PC-9 (cell line): ENCODE measurements at regions not wholly inside any gene's neighbourhood (a gene's known extent, or its start where the extent isn't known, plus 50 kb on each side); places are given as distances from the start of the nearest gene placed in this dataset.

Experiments
- BruUV-seq: library from RNA; stranded (reverse); fragments of 400-500 nt; replicated peaks from 2 replicates; lab custom pipeline; 2021; lab: Mats Ljungman, UMichigan
- CTCF ChIA-PET: fragments of 300-600 bp; sonication (Branson Sonifier 250); formaldehyde crosslinking; loops from one replicate; lab custom pipeline; 2022; ENCODE audit warnings: antibody characterized with exemption; lab: Charles Lee
- POLR2A ChIA-PET: fragments of 300-600 bp; sonication (Branson Sonifier 250); formaldehyde crosslinking; loops from one replicate; lab custom pipeline; 2022; ENCODE audit warnings: antibody characterized with exemption; ENCODE audit not compliant: unreplicated experiment; lab: Charles Lee
- DNase-seq, 2 experiments: peaks; one replicate each; pipeline versions ENCODE4 v3.0.0 to v3.0.0-alpha.2; 2015 to 2022; ENCODE audit warnings: mixed read lengths in 1 of 2
- H2AFZ ChIP-seq: fragments of 200-600 bp; sonication (generic); 2 replicates; pipeline ENCODE4 v1.8.1; 2017; ENCODE audit warnings: antibody characterized with exemption
- H3F3A ChIP-seq: fragments of 200-600 bp; sonication (generic); 2 replicates; pipeline ENCODE4 v1.8.1; 2017; ENCODE audit warnings: antibody characterized with exemption, mild to moderate bottlenecking, low read depth; ENCODE audit not compliant: insufficient read depth
- H3K27ac ChIP-seq: fragments of 200-600 bp; sonication (generic); 2 replicates; pipeline ENCODE4 v1.6.1; 2016; ENCODE audit warnings: mixed run types
- H3K27me3 ChIP-seq: fragments of 200-600 bp; sonication (generic); 2 replicates; pipeline ENCODE4 v1.6.1; 2016; ENCODE audit warnings: low read depth, mixed run types; ENCODE audit not compliant: insufficient read depth
- H3K36me3 ChIP-seq: fragments of 200-600 bp; sonication (generic); 2 replicates; pipeline ENCODE4 v1.6.1; 2016; ENCODE audit warnings: low read depth, mixed run types
- H3K4me1 ChIP-seq: fragments of 200-600 bp; sonication (generic); replicated peaks from 2 replicates; pipeline ENCODE4 v1.6.1; 2016; ENCODE audit warnings: mixed run types; ENCODE audit not compliant: insufficient read depth
- H3K4me2 ChIP-seq: fragments of 200-600 bp; sonication (generic); 2 replicates; pipeline ENCODE4 v1.6.1; 2017; ENCODE audit warnings: mixed run types
- H3K4me3 ChIP-seq: fragments of 200-600 bp; sonication (generic); 2 replicates; pipeline ENCODE4 v1.6.1; 2016; ENCODE audit warnings: mixed run types
- H3K79me2 ChIP-seq: fragments of 200-600 bp; sonication (generic); 2 replicates; pipeline ENCODE4 v1.6.1; 2017; ENCODE audit warnings: low read depth, mixed run types
- H3K9me2 ChIP-seq: fragments of 200-600 bp; sonication (generic); 2 replicates; pipeline ENCODE4 v1.8.1; 2017; ENCODE audit warnings: mild to moderate bottlenecking; ENCODE audit not compliant: insufficient read depth
- H3K9me3 ChIP-seq: fragments of 200-600 bp; sonication (generic); 2 replicates; pipeline ENCODE4 v1.8.1; 2016; ENCODE audit warnings: low read depth; ENCODE audit not compliant: insufficient read depth
- H4K20me1 ChIP-seq: fragments of 200-600 bp; sonication (generic); 2 replicates; pipeline ENCODE4 v1.8.1; 2017; ENCODE audit not compliant: insufficient read depth
- EZH2 ChIP-seq: fragments of 200-600 bp; sonication (generic); IDR thresholded peaks from 2 replicates; pipeline ENCODE4 v1.8.0; 2017; ENCODE audit warnings: antibody characterized with exemption, low read depth
- intact Hi-C: fragments of 100-400 bp; cut with micrococcal nuclease; formaldehyde crosslinking; loops from one replicate; pipeline ENCODE4 v1.10.0; 2022; ENCODE audit not compliant: unreplicated experiment
- TF ChIP-seq, protein P1 (sequence below): fragments of 200-600 bp; sonication (generic); conservative IDR thresholded peaks from 2 replicates; pipeline ENCODE4 v1.6.1; 2017; ENCODE audit warnings: mixed run types, antibody characterized with exemption, mild to moderate bottlenecking, moderate library complexity

DNA sequence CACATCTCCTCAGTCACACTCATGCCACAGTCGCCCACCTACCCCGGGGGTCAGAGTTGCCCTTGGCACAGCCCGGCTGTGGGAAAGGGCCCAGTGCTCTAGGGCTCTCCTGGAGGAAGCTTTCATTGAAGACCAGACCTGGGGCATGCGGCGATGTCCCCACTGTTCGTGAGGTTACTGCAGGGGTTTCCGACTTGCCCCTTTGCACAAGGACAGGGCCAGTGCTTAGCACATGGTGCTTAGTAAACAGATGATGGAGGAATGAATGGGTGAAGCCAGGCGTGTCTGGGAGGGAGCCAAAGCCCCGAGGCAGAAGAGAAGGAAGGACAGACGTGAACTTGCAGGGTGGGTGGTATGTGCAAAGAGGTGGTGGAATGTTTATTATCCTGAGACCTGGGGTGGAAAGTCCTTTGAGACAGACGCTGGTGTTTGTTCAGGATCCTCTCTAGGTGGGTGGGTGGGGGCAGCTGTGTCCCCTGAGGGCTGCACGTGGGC lies 205.9 kb upstream of the ARL4C start:
- Histone ChIP-seq H3K36me3 (no peaks in the 10 kb centered on the region), H3K27ac (no peak overlapping the region), H3F3A (no peaks in the 10 kb centered on the region), H3K9me2 (no peaks in the 10 kb centered on the region), H4K20me1 (no peaks in the 10 kb centered on the region), H3K4me2 (0 out of 2 replicates have a peak overlapping the region, but pooled peaks have one; percentile 1), H2AFZ (no peak overlapping the region), H3K27me3 (no peaks in the 10 kb centered on the region), H3K79me2 (no peaks in the 10 kb centered on the region), H3K4me3 (no peak overlapping the region), H3K4me1 (peaks cover 14% of the 10 kb centered on the region), H3K9me3 (peaks cover 6% of the 10 kb centered on the region)
- ChIA-PET CTCF (interaction anchor here (0.6 kb wide), 1 partner anchor 136 kb away, joined by 5 read pairs; no protein-coding TSS in a partner anchor), POLR2A (no interaction called here)
- intact Hi-C loops: no loop called here
- peak; percentile 72 to 80 for DNase-seq
- TF ChIP-seq EZH2: no peak
- TF ChIP-seq, protein P1, sequence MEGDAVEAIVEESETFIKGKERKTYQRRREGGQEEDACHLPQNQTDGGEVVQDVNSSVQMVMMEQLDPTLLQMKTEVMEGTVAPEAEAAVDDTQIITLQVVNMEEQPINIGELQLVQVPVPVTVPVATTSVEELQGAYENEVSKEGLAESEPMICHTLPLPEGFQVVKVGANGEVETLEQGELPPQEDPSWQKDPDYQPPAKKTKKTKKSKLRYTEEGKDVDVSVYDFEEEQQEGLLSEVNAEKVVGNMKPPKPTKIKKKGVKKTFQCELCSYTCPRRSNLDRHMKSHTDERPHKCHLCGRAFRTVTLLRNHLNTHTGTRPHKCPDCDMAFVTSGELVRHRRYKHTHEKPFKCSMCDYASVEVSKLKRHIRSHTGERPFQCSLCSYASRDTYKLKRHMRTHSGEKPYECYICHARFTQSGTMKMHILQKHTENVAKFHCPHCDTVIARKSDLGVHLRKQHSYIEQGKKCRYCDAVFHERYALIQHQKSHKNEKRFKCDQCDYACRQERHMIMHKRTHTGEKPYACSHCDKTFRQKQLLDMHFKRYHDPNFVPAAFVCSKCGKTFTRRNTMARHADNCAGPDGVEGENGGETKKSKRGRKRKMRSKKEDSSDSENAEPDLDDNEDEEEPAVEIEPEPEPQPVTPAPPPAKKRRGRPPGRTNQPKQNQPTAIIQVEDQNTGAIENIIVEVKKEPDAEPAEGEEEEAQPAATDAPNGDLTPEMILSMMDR: no peak
- no TSS peak for BruUV-seq

DNA sequence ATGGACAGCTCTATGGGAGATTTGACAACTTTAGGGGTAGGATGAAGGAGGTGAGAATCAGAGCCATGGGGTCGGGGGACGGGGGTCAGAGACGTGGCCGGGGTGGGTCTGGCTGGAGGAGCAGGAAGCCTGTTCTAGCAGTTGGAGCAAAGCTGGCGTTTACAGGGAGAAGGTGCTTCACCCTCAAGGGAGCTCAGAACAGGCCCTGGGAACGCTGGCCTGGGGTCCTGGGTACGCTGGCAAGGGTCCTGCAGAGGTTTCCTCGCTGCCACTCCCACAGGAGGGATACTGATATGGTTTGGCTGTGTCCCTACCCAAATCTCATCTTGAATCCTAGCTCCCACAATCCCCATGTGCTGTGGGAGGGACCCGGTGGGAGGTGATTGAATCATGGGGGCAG lies 205.0 kb upstream of the ARL4C start:
- peaks cover 14% of the 10 kb centered on the region for H3K4me1 ChIP-seq
- no peaks in the 10 kb centered on the region for H3K36me3 ChIP-seq
- no peak overlapping the region for H3K27ac ChIP-seq
- ChIA-PET POLR2A (no interaction called here), CTCF (interaction anchor here (0.6 kb wide), 1 partner anchor 720 kb away, joined by 11 read pairs; no protein-coding TSS in a partner anchor)
- no peaks in the 10 kb centered on the region for H3F3A ChIP-seq
- H4K20me1 ChIP-seq: no peaks in the 10 kb centered on the region
- H3K9me2 ChIP-seq: no peaks in the 10 kb centered on the region
- H3K27me3 ChIP-seq: no peaks in the 10 kb centered on the region
- TF ChIP-seq, protein P1: no peak
- TF ChIP-seq EZH2: no peak
- H3K4me3 ChIP-seq: no peak overlapping the region
- no TSS peak for BruUV-seq
- H3K4me2 ChIP-seq: no peak overlapping the region
- DNase-seq: peak in 1 of 2 experiments; percentile 16
- peaks cover 15% of the 10 kb centered on the region for H3K9me3 ChIP-seq
- no peak overlapping the region for H2AFZ ChIP-seq
- intact Hi-C loops: no loop called here
- no peaks in the 10 kb centered on the region for H3K79me2 ChIP-seq

DNA sequence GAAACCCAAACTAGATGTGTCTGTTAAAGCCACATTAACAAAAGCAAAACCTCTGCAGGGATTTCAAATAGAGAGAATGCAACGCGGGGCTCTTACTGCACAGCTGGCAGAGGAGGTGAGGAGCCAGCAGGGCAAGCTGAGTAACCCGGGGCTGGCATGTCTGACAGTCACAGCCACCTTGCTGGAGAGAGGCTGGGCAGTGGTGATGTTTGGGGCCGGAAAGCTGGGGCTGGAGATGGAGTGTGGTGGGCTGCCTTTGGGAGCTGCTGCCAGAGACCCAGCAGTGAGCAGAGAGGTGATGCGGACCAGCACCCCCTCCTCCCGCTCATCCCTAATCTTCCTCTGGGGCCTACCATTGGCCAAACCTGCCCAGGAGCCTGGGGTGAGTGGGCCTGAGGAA lies 204.5 kb upstream of the ARL4C start:
- no TSS peak for BruUV-seq
- peak in 1 of 2 experiments; percentile 25 for DNase-seq
- Histone ChIP-seq H3F3A (no peaks in the 10 kb centered on the region), H3K36me3 (no peaks in the 10 kb centered on the region), H4K20me1 (no peaks in the 10 kb centered on the region), H3K9me2 (no peaks in the 10 kb centered on the region), H3K4me2 (no peak overlapping the region), H2AFZ (no peak overlapping the region), H3K4me1 (peaks cover 14% of the 10 kb centered on the region), H3K9me3 (peaks cover 19% of the 10 kb centered on the region), H3K27me3 (no peaks in the 10 kb centered on the region), H3K27ac (no peak overlapping the region), H3K79me2 (no peaks in the 10 kb centered on the region), H3K4me3 (no peak overlapping the region)
- intact Hi-C loops: no loop called here
- ChIA-PET CTCF (interaction anchor here (0.6 kb wide), 1 partner anchor 719 kb away, joined by 11 read pairs; no protein-coding TSS in a partner anchor), POLR2A (no interaction called here)
- TF ChIP-seq, protein P1: no peak
- no peak for TF ChIP-seq EZH2
